ENCODE measurements at regions not wholly inside any gene's neighbourhood (a gene's known extent, or its start where the extent isn't known, plus 50 kb on each side); places are given as distances from the start of the nearest gene placed in this dataset.

DNA sequence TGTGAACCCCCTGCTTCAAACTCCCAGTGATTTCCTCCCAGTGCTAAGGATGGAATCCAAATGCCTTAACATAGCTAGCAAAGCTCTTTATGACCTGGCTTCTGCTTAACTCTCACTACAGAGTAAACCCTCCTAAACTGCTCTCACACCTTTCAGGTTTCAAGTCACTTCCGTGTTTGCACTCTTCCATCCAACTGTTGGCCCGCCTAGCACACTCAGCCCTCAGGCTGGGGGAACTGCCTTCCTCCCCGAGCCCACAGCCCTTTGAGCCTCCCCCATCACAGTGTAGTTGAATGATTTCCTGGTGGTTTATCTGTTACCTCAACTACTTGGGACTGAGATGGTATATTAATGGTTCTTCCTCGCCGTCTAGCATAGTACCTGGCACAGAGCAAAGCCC is 342.5 kb downstream of the NPIPA8 start:
- H3K4me1 Mint-ChIP-seq (ENCODE audit: low read depth), result no peaks in the 10 kb centered on the region
- H3K9me3 Mint-ChIP-seq (ENCODE audit: low read depth), result no peaks in the 10 kb centered on the region
- H3K4me3 Mint-ChIP-seq, result no peak overlapping the region
- no peaks in the 10 kb centered on the region for H3K36me3 Mint-ChIP-seq
- peaks cover 23% of the 10 kb centered on the region for H3K27me3 Mint-ChIP-seq
- no peak overlapping the region for H3K27ac Mint-ChIP-seq

DNA sequence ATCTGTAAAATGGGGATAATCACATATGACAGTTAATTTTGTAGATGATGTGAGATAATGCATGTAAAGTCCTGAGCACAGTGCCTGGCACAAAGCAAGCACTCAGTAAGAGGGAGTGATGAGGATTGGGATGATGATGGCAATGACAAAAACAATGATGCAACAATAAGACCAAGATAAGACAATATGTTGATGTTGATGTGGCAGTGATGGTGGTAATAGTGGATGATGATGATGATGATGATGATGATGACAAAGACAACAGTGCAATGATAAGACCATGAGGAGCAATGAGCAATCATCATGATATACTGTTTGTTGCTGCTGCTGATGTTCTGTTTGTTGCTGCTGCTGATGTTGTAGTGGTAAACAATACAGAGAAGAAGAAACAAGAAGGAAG is 344.1 kb downstream of the NPIPA8 start:
- H3K4me1 Mint-ChIP-seq (ENCODE audit: low read depth), result no peaks in the 10 kb centered on the region
- no peak overlapping the region for H3K27ac Mint-ChIP-seq
- peaks cover 19% of the 10 kb centered on the region for H3K27me3 Mint-ChIP-seq
- H3K36me3 Mint-ChIP-seq, result no peaks in the 10 kb centered on the region
- H3K9me3 Mint-ChIP-seq (ENCODE audit: low read depth), result no peaks in the 10 kb centered on the region
- no peak overlapping the region for H3K4me3 Mint-ChIP-seq

DNA sequence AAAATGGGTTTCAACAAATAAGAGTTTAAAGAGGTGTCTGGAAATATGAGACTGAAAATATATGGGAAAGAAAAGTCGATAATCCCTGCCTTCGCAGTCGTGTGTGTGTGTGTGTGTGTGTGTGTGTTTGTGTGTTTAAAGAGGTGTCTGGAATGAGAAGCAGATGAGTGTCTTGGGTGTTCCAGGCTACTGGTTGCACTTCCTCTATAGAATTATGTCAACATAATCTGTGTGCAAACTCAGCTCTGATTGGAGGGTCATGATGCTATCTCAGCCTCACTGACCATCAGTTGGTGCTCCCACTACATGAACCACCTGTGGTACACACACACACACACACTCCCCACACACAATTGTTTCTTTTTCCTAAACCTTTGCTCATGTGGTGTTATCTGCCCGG is 347.3 kb downstream of the NPIPA8 start:
- no peaks in the 10 kb centered on the region for H3K36me3 Mint-ChIP-seq
- no peak overlapping the region for H3K4me3 Mint-ChIP-seq
- H3K9me3 Mint-ChIP-seq (ENCODE audit: low read depth), result no peaks in the 10 kb centered on the region
- no peak overlapping the region for H3K27ac Mint-ChIP-seq
- H3K4me1 Mint-ChIP-seq (ENCODE audit: low read depth), result no peaks in the 10 kb centered on the region
- H3K27me3 Mint-ChIP-seq, result peaks cover 19% of the 10 kb centered on the region

DNA sequence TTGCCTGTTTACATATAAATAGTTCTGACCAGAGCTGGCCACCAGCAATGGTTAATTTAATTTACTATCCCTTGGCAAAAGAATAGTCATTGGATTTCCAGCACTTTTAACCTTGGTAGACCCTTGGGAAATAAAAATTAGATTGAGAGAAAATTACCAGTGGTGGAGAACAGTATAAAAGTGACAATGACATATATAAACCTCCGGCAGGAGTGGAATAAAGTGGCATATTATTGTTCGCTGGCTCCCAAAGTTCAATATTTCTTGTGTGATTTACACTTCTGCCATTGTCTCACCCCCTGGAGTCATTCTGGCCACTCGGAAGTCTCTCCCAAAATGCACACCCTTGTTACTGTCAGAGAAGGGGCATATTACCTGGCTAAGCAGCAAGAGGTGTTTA is 347.7 kb downstream of the NPIPA8 start:
- no peaks in the 10 kb centered on the region for H3K9me3 Mint-ChIP-seq (ENCODE audit: low read depth)
- H3K27me3 Mint-ChIP-seq, result peaks cover 15% of the 10 kb centered on the region
- no peaks in the 10 kb centered on the region for H3K4me1 Mint-ChIP-seq (ENCODE audit: low read depth)
- H3K4me3 Mint-ChIP-seq, result no peak overlapping the region
- no peaks in the 10 kb centered on the region for H3K36me3 Mint-ChIP-seq
- no peak overlapping the region for H3K27ac Mint-ChIP-seq

DNA sequence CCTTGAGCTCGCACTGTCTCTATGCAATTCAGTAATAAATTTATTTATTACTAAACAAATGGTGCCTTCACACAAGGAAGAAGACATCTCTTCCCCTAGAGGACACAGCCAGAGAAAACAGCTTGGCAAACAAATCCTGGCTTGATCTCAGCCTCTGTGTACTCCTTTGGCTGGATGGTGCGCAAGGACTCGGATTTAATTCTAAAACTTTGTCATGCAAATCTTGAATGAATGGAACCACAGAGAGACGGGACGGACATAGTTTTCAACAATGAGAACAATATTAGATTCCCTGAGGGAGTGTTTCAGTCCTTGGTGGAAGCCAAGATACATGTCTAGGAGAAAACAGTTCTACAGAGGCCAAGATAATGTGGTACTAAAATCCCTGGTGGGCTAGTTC is 349.5 kb downstream of the NPIPA8 start:
- no peaks in the 10 kb centered on the region for H3K4me1 Mint-ChIP-seq (ENCODE audit: low read depth)
- H3K4me3 Mint-ChIP-seq, result no peak overlapping the region
- no peaks in the 10 kb centered on the region for H3K36me3 Mint-ChIP-seq
- H3K9me3 Mint-ChIP-seq (ENCODE audit: low read depth), result no peaks in the 10 kb centered on the region
- no peak overlapping the region for H3K27ac Mint-ChIP-seq
- H3K27me3 Mint-ChIP-seq, result peaks cover 15% of the 10 kb centered on the region

DNA sequence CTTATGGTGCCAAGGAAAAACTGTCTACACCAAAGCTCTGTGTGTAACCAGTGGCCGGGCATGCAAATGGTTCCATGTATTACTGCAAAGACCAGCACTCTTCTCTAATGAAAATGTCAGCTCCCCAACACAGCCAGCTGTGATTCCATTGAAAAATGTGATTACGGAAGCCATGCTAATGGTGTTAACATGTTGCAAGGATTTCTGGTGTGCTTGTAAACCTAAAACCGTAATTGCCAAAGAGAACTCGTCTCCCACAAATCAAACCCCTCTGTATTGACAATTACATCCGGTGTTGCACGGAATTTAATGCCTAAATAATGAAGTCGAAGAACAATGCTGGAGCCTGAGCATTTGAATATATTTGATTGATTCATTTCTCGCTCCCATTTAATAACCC is 351.7 kb downstream of the NPIPA8 start:
- peaks cover 8% of the 10 kb centered on the region for H3K27me3 Mint-ChIP-seq
- no peaks in the 10 kb centered on the region for H3K36me3 Mint-ChIP-seq
- no peaks in the 10 kb centered on the region for H3K9me3 Mint-ChIP-seq (ENCODE audit: low read depth)
- H3K27ac Mint-ChIP-seq, result no peak overlapping the region
- no peak overlapping the region for H3K4me3 Mint-ChIP-seq
- no peaks in the 10 kb centered on the region for H3K4me1 Mint-ChIP-seq (ENCODE audit: low read depth)

DNA sequence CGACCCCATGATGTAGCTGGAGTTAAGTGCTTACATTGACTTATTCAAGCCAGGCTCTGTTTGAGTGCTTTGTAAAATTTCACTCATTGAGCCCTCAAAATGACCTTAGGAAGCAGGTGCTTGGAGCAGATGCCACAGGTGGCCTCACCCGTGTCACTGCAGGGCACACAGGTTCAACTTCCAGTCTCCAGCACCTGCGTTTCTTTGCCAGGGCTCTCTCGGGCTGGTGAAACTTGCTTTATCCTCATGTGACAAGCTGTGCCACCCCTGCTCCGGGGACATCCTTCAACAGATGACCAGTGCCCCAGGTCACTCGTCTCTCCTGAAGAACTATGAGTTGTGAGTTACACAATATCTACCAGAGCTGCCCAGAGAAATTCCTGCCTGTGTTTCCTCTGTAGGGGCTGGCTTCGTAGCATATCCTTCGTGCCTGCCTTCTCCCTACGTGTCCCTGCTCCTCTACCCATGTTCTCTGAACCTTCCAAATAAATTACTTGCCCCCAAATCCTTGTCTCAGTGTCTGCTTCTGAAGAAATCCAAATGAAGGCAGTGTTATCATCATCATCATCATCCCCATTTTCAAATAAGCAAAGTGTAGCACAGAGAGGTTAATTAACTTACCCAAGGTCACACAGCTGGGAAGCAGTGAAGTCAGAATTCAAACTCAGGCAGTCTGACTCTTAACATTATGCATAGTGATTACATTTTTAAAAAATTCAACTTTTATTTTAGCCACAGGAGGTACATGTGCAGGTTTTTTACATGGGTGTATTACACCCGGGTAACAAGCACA is 352.5 kb downstream of the NPIPA8 start:
- H3K27me3 Mint-ChIP-seq, result peaks cover 7% of the 10 kb centered on the region
- H3K4me3 Mint-ChIP-seq, result no peak overlapping the region
- H3K27ac Mint-ChIP-seq, result no peak overlapping the region
- H3K9me3 Mint-ChIP-seq (ENCODE audit: low read depth), result no peaks in the 10 kb centered on the region
- no peaks in the 10 kb centered on the region for H3K36me3 Mint-ChIP-seq
- H3K4me1 Mint-ChIP-seq (ENCODE audit: low read depth), result no peaks in the 10 kb centered on the region

DNA sequence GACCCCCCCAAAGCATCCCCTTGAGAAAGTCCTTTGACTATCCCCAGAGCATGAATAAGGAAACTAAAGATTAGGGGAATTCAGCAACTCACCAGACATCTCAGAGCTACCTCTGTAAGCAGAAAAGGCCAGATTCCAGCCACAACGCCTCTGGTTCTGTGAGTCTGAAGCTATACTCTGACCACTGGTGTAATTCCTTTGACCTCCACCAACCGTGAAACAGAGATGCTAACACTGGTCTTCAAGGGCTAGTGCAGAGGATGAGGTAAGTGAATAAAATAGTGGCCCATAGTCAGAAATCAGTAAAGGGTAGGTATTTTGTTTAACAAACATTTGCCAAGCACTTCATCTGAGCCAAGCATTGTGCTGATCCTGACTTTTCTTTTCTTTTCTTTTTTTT is 353.4 kb downstream of the NPIPA8 start:
- Mint-ChIP-seq H3K27me3 (peaks cover 11% of the 10 kb centered on the region), H3K4me1 (ENCODE audit: low read depth) (no peaks in the 10 kb centered on the region), H3K27ac (no peak overlapping the region), H3K9me3 (ENCODE audit: low read depth) (no peaks in the 10 kb centered on the region), H3K4me3 (no peak overlapping the region), H3K36me3 (no peaks in the 10 kb centered on the region)

DNA sequence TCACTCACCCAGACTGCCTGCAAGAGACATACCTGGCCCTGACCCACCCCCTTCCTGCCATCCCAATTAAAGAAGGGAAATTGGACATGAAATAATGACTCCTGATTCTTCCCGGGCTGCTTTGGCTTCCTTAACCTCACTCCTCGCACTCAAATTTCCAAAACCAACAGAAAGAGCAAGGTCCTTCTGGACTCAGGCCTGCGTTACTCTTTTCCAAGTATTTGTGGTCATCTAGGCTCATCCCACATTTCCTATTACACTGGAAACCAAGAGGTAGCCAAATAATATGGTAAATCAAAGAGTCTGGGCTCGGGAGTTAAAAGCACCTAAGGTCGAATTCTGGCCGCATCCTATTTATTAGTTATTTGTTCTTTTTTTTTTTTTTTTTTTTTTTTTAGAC is 359.3 kb downstream of the NPIPA8 start:
- Mint-ChIP-seq H3K27me3 (peaks cover 6% of the 10 kb centered on the region), H3K4me3 (no peak overlapping the region), H3K9me3 (ENCODE audit: low read depth) (no peaks in the 10 kb centered on the region), H3K27ac (no peak overlapping the region), H3K4me1 (ENCODE audit: low read depth) (no peaks in the 10 kb centered on the region), H3K36me3 (no peaks in the 10 kb centered on the region)

DNA sequence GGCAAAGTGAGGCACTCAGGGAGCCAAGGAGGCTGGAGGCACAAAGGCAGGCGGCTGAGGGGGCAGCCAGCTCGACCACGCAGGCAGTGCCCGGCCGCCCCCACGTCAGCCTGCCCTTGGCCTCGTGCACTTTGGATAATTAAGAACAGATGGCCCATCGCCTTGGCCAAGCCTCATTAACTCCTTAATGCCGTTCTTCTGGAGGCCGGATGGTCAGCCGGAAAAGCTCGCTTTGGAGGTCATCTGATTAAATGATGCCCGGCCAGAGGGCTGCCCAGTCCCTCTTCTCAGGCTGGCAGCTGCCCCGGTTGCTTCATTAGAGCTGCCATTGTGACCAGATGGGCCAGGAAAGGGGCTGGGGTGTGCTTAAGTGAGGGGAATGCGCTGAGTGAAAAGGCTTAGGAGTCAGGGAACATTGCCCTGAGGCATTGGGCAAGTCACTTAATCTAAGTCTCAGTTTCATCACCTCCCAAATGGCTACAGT is 364.0 kb downstream of the NPIPA8 start:
- H3K27me3 Mint-ChIP-seq, result peaks cover 3% of the 10 kb centered on the region
- no peak overlapping the region for H3K27ac Mint-ChIP-seq
- peaks cover 3% of the 10 kb centered on the region for H3K9me3 Mint-ChIP-seq (ENCODE audit: low read depth)
- no peaks in the 10 kb centered on the region for H3K36me3 Mint-ChIP-seq
- H3K4me1 Mint-ChIP-seq (ENCODE audit: low read depth), result no peaks in the 10 kb centered on the region
- H3K4me3 Mint-ChIP-seq, result no peak overlapping the region

DNA sequence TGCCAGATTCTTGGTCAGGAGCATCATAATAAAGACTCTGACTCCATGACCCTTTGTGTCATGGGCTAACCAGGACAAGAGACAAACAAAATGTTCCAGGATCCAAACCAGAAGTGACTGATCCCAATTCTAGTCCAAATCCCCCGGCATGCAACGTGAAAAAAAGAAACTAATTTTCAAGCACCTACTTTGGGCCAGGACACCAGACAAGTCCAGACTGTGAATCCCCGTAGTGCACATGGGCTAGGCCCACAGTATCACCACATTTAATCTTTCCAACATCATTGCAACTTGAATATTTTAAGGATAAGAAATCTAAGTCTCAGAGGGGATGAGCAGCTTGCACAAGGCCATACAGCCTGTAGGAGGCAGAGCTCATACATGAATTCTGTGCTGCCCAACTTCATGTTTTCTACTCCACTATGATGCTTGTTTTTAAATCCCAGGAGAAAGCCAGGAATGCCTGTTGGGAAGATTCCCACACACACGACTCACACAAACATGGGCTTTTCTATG is 365.7 kb downstream of the NPIPA8 start:
- Mint-ChIP-seq H3K27me3 (peaks cover 3% of the 10 kb centered on the region), H3K4me1 (ENCODE audit: low read depth) (no peaks in the 10 kb centered on the region), H3K9me3 (ENCODE audit: low read depth) (peaks cover 3% of the 10 kb centered on the region), H3K36me3 (no peaks in the 10 kb centered on the region), H3K4me3 (no peak overlapping the region), H3K27ac (no peak overlapping the region)

DNA sequence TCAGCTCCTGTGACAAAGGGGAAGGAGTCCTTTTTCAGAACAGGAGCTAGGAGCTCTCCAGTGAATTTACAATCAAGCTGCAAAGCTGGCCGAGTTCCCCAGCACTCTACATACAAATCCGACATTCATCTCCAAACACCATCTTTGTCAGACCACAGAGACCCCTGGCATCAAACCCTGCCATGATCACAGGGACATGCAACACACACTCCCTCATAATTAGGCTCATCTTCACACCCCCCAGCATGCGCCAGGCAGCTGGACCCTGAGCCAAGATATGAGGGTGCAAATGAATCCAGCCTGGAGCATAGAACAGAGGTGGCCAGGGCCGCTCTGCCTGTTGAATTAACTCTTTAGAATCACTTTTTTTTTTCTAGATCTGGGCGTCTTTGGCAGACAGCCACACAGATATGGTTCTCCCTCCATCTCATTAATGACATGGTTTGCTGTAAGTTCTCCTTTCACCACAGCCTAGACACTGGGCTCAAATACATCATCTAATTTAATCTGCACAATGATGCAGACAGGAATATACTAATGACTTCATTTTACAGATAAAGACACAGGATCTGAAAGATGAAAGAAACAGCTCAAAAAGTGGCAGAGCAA is 366.3 kb downstream of the NPIPA8 start:
- Mint-ChIP-seq H3K4me1 (ENCODE audit: low read depth) (no peaks in the 10 kb centered on the region), H3K27ac (no peak overlapping the region), H3K4me3 (no peak overlapping the region), H3K27me3 (peaks cover 3% of the 10 kb centered on the region), H3K9me3 (ENCODE audit: low read depth) (peaks cover 3% of the 10 kb centered on the region), H3K36me3 (no peaks in the 10 kb centered on the region)

DNA sequence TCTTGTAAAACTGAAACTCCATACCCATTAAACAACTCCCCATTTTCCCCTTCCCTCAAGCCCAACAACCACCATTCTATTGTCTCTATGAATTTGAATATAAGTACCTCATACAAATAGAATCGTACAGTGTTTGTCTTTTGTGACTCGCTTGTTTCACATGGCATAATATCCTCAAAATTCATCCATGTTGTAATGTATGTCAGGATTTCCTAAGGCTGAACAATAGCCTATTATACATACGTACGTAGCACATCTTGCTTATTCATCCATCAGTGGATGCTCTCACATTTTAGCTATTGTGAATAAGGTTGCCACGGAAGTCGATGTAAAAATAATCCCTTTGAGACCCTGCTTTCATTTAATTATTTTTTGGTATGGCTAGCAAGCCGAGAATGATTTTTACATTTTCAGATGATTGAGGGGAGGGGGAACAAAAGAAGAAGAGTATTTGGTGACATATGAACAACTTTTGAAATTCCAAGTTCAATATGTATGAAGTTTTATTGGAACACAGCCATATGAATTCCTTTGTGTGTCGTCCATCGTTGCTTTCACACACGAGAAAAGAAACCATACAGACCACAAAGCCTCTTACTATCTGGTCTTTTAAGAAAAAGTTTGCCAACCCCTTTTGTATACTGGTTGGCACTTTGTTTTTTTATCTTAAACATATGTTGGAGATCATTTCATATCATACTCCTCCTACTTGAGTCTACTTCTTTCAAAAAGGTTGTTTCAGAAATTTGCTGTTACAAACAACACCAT is 371.2 kb downstream of the NPIPA8 start:
- H3K27ac Mint-ChIP-seq, result no peak overlapping the region

DNA sequence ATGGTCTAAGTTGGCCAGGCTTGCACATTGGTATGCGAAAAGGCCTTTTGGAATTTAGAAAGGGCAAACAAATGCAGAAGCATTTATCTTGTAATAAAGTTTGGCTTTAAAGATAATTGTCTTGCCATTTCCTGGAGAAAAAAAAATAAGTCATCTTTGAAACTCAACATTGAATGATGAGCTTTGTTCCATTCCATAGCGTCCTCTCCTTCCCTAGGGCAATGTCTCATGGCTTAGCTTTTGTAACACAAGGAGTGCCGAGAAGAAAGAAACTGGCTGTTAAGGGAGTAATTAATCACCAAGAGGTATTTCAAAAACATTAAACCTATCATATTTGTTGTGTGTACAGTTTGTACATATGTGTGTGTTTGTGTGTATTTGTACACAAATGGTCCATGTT is 372.3 kb downstream of the NPIPA8 start:
- H3K4me1 Mint-ChIP-seq (ENCODE audit: low read depth), result no peaks in the 10 kb centered on the region
- H3K27ac Mint-ChIP-seq, result no peak overlapping the region
- H3K36me3 Mint-ChIP-seq, result no peaks in the 10 kb centered on the region
- peaks cover 2% of the 10 kb centered on the region for H3K27me3 Mint-ChIP-seq
- H3K9me3 Mint-ChIP-seq (ENCODE audit: low read depth), result peaks cover 10% of the 10 kb centered on the region
- no peak overlapping the region for H3K4me3 Mint-ChIP-seq

More for the DNA sequence above, 371.2 kb downstream of the NPIPA8 start:
- Mint-ChIP-seq H3K27me3 (peaks cover 2% of the 10 kb centered on the region), H3K36me3 (no peaks in the 10 kb centered on the region), H3K4me1 (ENCODE audit: low read depth) (no peaks in the 10 kb centered on the region), H3K9me3 (ENCODE audit: low read depth) (peaks cover 10% of the 10 kb centered on the region), H3K4me3 (no peak overlapping the region)

DNA sequence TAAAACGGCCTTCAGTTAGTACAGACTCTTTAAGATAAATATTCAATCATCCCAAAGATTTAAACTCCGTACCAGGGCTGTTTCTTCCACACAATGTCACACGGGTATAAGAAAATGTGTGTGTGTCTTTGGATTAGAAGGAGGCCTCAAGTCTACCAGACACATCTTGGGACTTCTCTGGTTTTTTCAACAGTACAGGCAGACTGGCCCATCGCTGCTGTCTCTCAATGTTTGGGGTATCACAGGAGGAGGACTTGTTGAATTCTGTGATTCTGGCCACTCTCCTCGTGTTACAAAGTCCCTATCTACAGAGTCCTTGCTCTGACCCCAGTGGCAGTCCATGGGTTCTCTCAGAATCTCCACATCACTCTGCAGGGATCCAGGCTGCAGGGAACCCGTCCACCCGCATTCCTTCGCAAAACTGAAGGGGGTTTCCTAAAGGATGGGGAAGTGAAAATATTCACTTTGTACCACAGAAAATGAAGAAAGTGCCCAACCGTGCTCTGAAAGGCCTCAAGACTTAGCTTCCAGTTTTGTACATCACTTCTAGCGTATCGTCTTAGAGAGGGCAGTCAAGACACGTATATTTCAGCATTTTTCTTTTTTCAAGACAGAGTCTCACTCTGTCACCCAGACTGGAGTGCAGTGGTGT is 373.2 kb downstream of the NPIPA8 start:
- Mint-ChIP-seq H3K4me1 (ENCODE audit: low read depth) (no peaks in the 10 kb centered on the region), H3K4me3 (no peak overlapping the region), H3K27me3 (peaks cover 4% of the 10 kb centered on the region), H3K9me3 (ENCODE audit: low read depth) (peaks cover 12% of the 10 kb centered on the region), H3K36me3 (no peaks in the 10 kb centered on the region), H3K27ac (no peak overlapping the region)

Data from activated naive CD8-positive, alpha-beta T cell (primary cell).